ENCODE measurements at regions not wholly inside any gene's neighbourhood (a gene's known extent, or its start where the extent isn't known, plus 50 kb on each side); places are given as distances from the start of the nearest gene placed in this dataset.
A peak's percentile ranks its signal among the peaks of the same experiment; 100 is the strongest.
"Not testable (repeated sequence)": the region's sequence is repeated elsewhere in the genome, so short reads cannot be mapped to it uniquely, and the experiment has no call there.

DNA sequence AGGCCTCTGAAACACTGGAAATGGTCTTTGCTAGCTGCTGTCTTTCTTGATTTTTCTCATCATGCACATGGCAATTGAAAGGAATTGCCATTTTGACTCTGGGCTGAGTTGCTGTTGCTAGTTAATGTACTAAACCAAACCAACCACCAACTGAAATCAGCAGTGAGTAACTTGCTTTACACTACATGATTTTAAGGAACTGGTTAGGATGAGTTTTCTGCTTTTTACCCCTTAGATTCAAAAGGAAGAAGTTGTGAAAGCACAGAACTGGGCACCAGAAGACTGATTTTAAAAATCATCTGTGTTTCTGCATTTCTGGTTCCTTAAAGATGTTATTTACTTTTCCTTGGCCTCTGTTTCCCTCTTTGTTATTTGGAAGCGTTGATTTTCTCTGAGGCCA, 361.9 kb downstream of the HLX start:
- no peak for DNase-seq (ENCODE audit: extremely low read depth in 1 of 2, low read depth in 1 of 2)

GRCh38 chr1:221241592-221241991, 362.3 kb downstream of the HLX start:
- no peak for DNase-seq (ENCODE audit: extremely low read depth in 1 of 2, low read depth in 1 of 2)

DNA sequence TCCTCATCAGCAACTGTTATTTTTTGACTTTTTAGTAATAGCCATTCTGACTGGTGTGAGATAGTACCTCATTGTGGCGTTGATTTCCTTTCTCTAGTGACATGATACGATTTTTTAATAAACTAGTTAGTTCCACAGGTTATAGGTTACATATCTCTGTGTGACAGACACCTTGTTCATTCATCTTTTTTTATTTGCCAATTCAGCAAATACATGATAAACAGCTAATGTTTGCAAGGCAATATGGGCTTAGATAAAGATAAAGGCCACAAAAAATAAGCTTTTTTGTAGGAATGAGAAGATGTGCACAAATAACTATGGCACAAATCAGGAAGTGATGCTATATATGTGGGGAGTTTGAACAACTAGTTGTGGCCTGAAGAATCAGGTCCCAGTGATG, 366.8 kb downstream of the HLX start:
- no peak for DNase-seq (ENCODE audit: extremely low read depth in 1 of 2, low read depth in 1 of 2)

GRCh38 chr1:221246628-221247415, 367.6 kb downstream of the HLX start:
- DNase-seq (ENCODE audit: extremely low read depth in 1 of 2, low read depth in 1 of 2) = no peak

- no peak for DNase-seq (ENCODE audit: extremely low read depth in 1 of 2, low read depth in 1 of 2)
These were observed 372.3 kb downstream of the HLX start for GRCh38 chr1:221251580-221251979.

- no peak for DNase-seq (ENCODE audit: extremely low read depth in 1 of 2, low read depth in 1 of 2)
These were observed 375.6 kb downstream of the HLX start for GRCh38 chr1:221254813-221255212.

GRCh38 chr1:221256773-221257172, 377.5 kb downstream of the HLX start:
- no peak for DNase-seq (ENCODE audit: extremely low read depth in 1 of 2, low read depth in 1 of 2)

DNA sequence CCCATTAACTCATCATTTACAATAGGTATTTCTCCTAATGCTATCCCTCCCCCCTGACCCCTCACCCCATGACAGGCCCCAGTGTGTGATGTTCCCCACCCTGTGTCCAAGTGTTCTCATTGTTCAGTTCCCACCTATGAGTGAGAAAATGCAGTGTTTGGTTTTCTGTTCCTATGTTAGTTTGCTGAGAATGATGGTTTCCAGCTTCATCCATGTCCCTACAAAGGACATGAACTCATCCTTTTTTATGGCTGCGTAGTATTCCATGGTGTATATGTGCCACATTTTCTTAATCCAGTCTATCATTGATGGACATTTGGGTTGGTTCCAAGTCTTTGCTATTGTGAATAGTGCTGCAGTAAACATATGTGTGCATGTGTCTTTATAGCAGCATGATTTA, 378.3 kb downstream of the HLX start:
- not testable (repeated sequence) for DNase-seq (ENCODE audit: extremely low read depth in 1 of 2, low read depth in 1 of 2)

DNA sequence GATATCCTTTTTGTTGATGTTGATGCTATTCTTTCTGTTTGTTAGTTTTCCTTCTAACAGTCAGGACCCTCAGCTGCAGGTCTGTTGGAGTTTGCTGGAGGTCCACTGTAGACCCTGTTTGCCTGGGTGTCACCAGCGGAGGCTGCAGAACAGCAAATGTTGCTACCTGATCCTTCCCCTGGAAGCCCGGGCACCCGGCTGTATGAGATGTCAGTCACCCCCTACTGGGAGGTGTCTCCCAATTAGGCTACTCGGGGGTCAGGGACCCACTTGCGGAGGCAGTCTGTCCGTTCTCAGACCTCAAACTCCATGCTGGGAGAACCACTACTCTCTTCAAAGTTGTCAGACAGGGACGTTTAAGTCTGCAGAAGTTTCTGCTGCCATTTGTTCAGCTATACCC, 383.4 kb downstream of the HLX start:
- DNase-seq (ENCODE audit: extremely low read depth in 1 of 2, low read depth in 1 of 2) = not testable (repeated sequence)

- DNase-seq (ENCODE audit: extremely low read depth in 1 of 2, low read depth in 1 of 2) = peak in 1 of 2 donors; percentile 14
These were observed 384.9 kb downstream of the HLX start for GRCh38 chr1:221263831-221264767.

GRCh38 chr1:221264848-221265247, 385.6 kb downstream of the HLX start:
- DNase-seq (ENCODE audit: extremely low read depth in 1 of 2, low read depth in 1 of 2) = no peak

GRCh38 chr1:221268295-221268694, 389.1 kb downstream of the HLX start:
- no peak for DNase-seq (ENCODE audit: extremely low read depth in 1 of 2, low read depth in 1 of 2)

- no peak for DNase-seq (ENCODE audit: extremely low read depth in 1 of 2, low read depth in 1 of 2)
These were observed 392.5 kb downstream of the HLX start for GRCh38 chr1:221271701-221272100.

- no peak for DNase-seq (ENCODE audit: extremely low read depth in 1 of 2, low read depth in 1 of 2)
These were observed 393.7 kb downstream of the HLX start for GRCh38 chr1:221272940-221273339.

GRCh38 chr1:221274373-221274772, 395.1 kb downstream of the HLX start:
- no peak for DNase-seq (ENCODE audit: extremely low read depth in 1 of 2, low read depth in 1 of 2)

DNA sequence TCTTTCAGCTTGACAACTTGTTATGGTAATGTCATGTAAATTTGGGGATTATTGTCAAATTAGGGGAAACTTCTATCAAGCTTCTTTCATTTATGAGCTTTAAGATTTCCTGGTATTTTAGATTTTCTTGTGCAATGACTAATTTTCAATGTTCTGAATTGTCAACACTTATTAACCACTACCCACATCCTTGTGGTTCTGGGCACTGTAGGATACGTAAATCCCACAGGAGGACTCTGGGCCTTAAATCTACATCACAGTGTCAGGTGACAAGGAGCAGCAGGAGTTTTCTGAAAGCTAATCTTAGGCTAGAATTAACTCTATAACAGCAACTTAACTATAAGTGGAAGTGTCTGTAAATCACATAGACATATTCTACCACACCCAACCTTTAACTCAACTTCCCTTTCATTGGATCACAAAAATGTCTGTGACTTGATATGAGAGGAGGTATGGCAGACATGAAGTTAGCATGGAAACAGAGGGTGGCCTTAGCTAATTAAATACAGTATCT, 397.7 kb downstream of the HLX start:
- no peak for DNase-seq (ENCODE audit: extremely low read depth in 1 of 2, low read depth in 1 of 2)

GRCh38 chr1:221279146-221279545, 399.9 kb downstream of the HLX start:
- no peak for DNase-seq (ENCODE audit: extremely low read depth in 1 of 2, low read depth in 1 of 2)

DNA sequence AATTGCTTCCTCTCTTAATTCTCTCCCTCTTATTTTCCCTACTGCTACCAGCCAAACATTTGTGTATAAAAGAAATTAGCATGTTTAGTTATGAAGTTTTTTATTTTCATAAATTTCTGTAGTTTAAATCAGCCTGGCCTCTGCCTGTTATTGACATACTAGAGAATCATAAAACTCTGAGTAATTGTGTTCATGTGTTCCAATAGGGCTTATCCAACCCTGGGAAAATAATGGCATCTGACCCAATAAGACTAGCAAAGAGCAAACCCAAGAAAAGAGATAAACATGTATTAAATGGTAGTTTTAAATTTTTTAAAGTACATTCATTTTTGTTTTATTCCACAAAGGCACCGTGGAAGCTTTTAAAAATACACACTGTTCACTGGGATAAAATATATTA, 404.3 kb downstream of the HLX start:
- DNase-seq (ENCODE audit: extremely low read depth in 1 of 2, low read depth in 1 of 2) = no peak

DNA sequence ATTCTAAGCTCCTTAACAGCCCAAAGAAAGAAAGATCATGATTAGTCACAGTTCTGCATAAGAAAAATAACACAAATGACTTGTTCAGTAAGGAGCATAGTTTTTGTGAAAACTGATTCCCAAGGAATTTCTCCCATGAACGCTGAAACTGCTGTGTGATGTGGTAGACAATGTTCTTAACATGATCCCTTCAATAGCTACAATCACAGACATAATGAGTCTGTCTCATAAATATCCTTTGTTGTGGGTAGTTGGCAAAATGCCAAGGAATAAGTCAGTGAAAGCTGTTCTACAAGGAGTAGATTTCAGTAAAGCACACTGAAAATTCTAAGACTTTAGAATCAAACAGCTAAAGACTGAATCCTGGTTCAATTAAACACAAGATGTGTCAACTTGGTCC, 404.8 kb downstream of the HLX start:
- DNase-seq (ENCODE audit: extremely low read depth in 1 of 2, low read depth in 1 of 2) = no peak

DNA sequence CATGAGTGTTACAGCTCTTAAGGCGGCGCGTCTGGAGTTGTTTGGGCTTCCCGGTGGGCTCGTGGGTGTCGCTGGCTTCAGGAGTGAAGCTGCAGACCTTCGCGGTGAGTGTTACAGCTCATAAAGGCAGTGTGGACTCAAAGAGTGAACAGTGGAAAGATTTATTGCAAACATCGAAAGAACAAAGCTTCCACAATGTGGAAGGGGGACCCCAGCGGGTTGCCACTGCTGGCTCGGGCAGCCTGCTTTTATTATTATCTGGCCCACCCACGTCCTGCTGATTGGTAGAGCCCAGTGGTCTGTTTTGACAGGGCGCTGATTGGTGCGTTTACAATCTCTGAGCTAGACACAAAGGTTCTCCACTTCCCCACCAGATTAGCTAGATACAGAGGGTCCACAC, 405.7 kb downstream of the HLX start:
- not testable (repeated sequence) for DNase-seq (ENCODE audit: extremely low read depth in 1 of 2, low read depth in 1 of 2)

DNA sequence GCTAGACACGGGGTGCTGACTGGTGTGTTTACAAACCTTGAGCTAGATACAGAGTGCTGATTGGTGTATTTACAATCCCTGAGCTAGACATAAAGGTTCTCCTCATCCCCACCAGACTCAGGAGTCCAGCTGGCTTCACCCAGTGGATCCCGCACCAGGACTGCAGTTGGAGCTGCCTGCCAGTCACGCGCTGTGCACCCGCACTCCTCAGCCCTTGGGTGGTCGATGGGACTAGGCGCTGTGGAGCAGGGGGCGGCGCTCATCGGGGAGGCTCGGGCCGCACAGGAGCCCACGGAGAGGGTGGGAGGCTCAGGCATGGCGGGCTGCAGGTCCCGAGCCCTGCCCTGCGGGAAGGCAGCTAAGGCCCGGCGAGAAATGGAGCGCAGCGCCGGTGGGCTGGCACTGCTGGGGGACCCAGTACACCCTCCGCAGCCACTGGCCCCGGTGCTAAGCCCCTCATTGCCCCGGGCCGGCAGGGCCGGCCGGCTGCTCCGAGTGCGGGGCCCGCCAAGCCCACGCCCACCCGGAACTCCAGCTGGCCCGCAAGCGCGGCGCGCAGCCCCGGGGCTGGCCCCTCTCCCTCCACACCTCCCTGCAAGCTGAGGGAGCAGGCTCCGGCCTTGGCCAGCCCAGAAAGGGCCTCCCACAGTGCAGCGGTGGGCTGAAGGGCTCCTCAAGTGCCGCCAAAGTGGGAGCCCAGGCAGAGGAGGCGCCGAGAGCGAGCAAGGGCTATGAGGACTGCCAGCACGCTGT, 406.4 kb downstream of the HLX start:
- not testable (repeated sequence) for DNase-seq (ENCODE audit: extremely low read depth in 1 of 2, low read depth in 1 of 2)

All from stimulated activated CD8-positive, alpha-beta memory T cell treated with anti-CD3 and anti-CD28 coated beads, Interleukin-7, amount 100 ng/mL, for 48 hours (primary cell).